Colonic mucosa (tissue), 4 donors: ENCODE measurements at regions not wholly inside any gene's neighbourhood (a gene's known extent, or its start where the extent isn't known, plus 50 kb on each side); places are given as distances from the start of the nearest gene placed in this dataset.

Experiments
- DNase-seq: peaks from one replicate; pipeline ENCODE4 v3.0.0-alpha.2; 2020
- H3K27ac ChIP-seq: fragments of 200-600 bp; one replicate; pipeline ENCODE4 v1.8.0; 2021
- H3K27me3 ChIP-seq: fragments of 200-600 bp; one replicate; pipeline ENCODE4 v1.8.0; 2021
- H3K36me3 ChIP-seq: fragments of 200-600 bp; one replicate; pipeline ENCODE4 v1.8.0; 2021
- H3K4me1 ChIP-seq: fragments of 200-600 bp; one replicate; pipeline ENCODE4 v1.8.0; 2021; ENCODE audit warnings: mild to moderate bottlenecking
- H3K4me3 ChIP-seq: fragments of 200-600 bp; one replicate; pipeline ENCODE4 v1.8.0; 2021
- H3K9ac ChIP-seq, 2 donors: one replicate each; pipeline ENCODE4 v1.7.0; 2013; ENCODE audit warnings: control low read depth in 2 of 2, low read depth in 2 of 2, low read length in 2 of 2
- H3K9me3 ChIP-seq: fragments of 200-600 bp; one replicate; pipeline ENCODE4 v1.8.0; 2021
- intact Hi-C: fragments of 100-400 bp; cut with DNase I; formaldehyde crosslinking; loops from one replicate; pipeline ENCODE4 v1.14.1; 2022
- TF ChIP-seq, protein P1 (sequence below): fragments of 200-600 bp; IDR thresholded peaks from one replicate; pipeline ENCODE4 v1.8.0; 2022; ENCODE audit warnings: antibody characterized with exemption, mild to moderate bottlenecking
- donor health status: healthy.
- donor health status: DM: no; HTN: no; CAD: no.
- donor health status: DM: no; HTN: no; CAD: no.

DNA sequence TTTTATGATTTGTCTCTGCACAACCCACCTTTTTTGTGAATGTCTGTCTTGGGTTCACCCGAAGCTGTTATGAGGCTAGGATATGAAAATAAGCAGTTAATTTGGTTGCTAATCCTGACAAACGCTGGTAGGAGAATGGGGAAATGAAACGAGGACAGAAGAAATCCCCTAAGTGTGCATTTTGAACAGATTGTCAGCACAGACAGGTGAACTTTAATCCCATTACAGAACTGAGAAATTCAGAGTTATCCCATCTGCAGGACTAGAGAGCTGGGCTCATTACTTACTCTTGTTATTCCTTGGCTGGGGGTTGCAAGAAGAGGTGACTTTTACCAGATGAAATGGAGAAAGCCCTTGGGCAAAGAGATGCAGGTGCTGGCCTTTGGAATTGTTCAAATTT is 123.3 kb upstream of the NYAP2 start:
- Histone ChIP-seq H3K36me3 (no peaks in the 10 kb centered on the region), H3K4me3 (no peak overlapping the region), H3K9me3 (no peaks in the 10 kb centered on the region), H3K9ac (no peak overlapping the region), H3K4me1 (no peaks in the 10 kb centered on the region), H3K27ac (no peak overlapping the region), H3K27me3 (no peaks in the 10 kb centered on the region)
- no peak for DNase-seq
- TF ChIP-seq, protein P1, sequence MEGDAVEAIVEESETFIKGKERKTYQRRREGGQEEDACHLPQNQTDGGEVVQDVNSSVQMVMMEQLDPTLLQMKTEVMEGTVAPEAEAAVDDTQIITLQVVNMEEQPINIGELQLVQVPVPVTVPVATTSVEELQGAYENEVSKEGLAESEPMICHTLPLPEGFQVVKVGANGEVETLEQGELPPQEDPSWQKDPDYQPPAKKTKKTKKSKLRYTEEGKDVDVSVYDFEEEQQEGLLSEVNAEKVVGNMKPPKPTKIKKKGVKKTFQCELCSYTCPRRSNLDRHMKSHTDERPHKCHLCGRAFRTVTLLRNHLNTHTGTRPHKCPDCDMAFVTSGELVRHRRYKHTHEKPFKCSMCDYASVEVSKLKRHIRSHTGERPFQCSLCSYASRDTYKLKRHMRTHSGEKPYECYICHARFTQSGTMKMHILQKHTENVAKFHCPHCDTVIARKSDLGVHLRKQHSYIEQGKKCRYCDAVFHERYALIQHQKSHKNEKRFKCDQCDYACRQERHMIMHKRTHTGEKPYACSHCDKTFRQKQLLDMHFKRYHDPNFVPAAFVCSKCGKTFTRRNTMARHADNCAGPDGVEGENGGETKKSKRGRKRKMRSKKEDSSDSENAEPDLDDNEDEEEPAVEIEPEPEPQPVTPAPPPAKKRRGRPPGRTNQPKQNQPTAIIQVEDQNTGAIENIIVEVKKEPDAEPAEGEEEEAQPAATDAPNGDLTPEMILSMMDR = no peak
- intact Hi-C loops = loop anchor here (10.0 kb wide), 1 partner anchor 289 kb away; no protein-coding TSS in a partner anchor

DNA sequence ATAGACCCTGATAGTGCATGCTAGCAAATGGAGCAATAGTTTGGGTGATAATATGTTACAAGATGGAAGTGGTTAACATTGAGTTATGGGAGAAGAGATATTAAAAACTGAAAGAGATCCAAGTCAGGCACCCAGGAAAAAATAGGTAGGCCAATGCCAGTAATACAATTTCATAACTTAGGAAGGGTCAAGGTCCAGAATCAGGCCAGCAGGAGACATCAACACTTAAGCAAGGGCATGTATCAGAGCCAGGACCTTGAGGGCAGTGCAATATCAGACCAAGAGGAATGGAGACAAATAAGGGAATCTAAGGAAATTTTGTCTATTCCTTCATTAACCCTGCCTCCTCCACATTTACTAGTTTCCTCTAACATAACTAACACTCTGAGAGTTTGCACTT is 124.1 kb upstream of the NYAP2 start:
- Histone ChIP-seq H3K4me1 (no peaks in the 10 kb centered on the region), H3K4me3 (no peak overlapping the region), H3K9me3 (no peaks in the 10 kb centered on the region), H3K27me3 (no peaks in the 10 kb centered on the region), H3K9ac (no peak overlapping the region), H3K36me3 (no peaks in the 10 kb centered on the region), H3K27ac (no peak overlapping the region)
- no peak for DNase-seq
- TF ChIP-seq, protein P1 = no peak
- intact Hi-C loops = loop anchor here (10.0 kb wide), 1 partner anchor 289 kb away; no protein-coding TSS in a partner anchor

DNA sequence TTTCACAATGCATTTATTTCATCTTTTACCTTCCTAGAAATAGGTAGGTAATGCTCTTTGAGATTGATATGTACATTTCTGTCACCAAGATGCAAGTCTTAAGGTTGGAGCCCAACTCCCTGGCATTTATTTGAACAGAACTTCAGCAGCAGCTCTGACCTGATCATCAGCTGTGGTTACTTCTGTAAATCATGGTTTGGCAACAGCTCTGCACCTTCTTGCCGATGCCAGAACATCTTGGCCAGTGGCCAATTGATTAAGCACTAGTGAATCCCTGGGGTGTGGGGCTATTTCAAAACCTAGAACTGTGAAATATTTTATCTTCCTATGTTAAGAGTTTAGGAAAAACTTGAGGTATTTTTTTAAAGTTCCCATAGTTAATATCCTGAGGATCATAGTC is 124.8 kb upstream of the NYAP2 start:
- H3K27ac ChIP-seq = no peak overlapping the region
- no peaks in the 10 kb centered on the region for H3K27me3 ChIP-seq
- no peaks in the 10 kb centered on the region for H3K4me1 ChIP-seq
- H3K36me3 ChIP-seq = no peaks in the 10 kb centered on the region
- DNase-seq = no peak
- intact Hi-C loops = loop anchor here (10.0 kb wide), 1 partner anchor 290 kb away; no protein-coding TSS in a partner anchor
- no peak overlapping the region for H3K4me3 ChIP-seq
- TF ChIP-seq, protein P1 = no peak
- H3K9ac ChIP-seq = no peak overlapping the region
- H3K9me3 ChIP-seq = no peaks in the 10 kb centered on the region

DNA sequence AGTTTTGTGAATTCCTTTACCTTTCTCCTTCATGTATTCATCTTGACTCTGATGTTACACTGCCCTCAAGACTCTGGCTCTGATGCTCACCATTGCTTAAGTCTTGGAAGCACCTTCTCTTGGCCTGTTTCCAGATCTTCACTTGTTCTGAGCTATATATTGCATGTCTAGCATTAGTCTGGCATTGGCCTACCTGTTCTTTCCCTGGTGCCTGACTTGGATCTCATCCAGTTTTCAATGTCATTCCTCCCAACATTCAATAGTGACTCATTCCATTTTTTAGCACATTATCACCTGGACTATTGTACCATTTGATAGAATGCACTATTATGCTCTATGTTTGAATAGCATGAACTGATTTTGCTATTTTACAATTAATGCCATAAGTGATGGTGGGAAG is 127.3 kb upstream of the NYAP2 start:
- H3K9me3 ChIP-seq = no peaks in the 10 kb centered on the region
- no peaks in the 10 kb centered on the region for H3K4me1 ChIP-seq
- H3K4me3 ChIP-seq = no peak overlapping the region
- TF ChIP-seq, protein P1 = no peak
- no peaks in the 10 kb centered on the region for H3K27me3 ChIP-seq
- no peaks in the 10 kb centered on the region for H3K36me3 ChIP-seq
- no peak overlapping the region for H3K27ac ChIP-seq
- no peak overlapping the region for H3K9ac ChIP-seq
- no peak for DNase-seq
- intact Hi-C loops = loop anchor here (10.0 kb wide), 1 partner anchor 293 kb away; no protein-coding TSS in a partner anchor

DNA sequence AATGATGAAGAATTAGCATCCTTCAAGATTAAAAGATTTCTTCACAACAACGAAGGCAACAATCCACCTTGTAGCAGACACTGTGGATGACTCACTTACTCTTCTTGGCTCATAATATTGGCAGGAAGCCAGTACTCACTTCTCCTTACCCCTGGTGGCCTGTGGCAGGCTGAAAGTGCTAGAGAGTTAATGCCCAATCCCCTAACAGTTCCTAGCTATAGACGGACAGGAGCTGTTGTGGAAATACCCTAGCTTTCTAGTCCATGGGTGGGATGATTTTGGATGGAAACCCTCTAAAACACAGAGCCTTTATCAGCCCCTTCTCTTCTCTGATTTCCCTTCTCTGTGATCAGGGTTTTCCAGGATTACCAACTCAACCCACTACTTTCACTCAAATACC is 128.6 kb upstream of the NYAP2 start:
- Histone ChIP-seq H3K9ac (no peak overlapping the region), H3K27ac (no peak overlapping the region), H3K4me1 (no peaks in the 10 kb centered on the region), H3K4me3 (no peak overlapping the region), H3K9me3 (no peaks in the 10 kb centered on the region), H3K27me3 (no peaks in the 10 kb centered on the region), H3K36me3 (no peaks in the 10 kb centered on the region)
- intact Hi-C loops = loop anchor here (10.0 kb wide), 1 partner anchor 294 kb away; no protein-coding TSS in a partner anchor
- TF ChIP-seq, protein P1 = no peak
- DNase-seq = no peak
